ENCODE measurements at regions not wholly inside any gene's neighbourhood (a gene's known extent, or its start where the extent isn't known, plus 50 kb on each side); places are given as distances from the start of the nearest gene placed in this dataset.
"Not testable (repeated sequence)": the region's sequence is repeated elsewhere in the genome, so short reads cannot be mapped to it uniquely, and the experiment has no call there.

GRCh38 chr18:39206398-39207103 is 1641.0 kb upstream of the CELF4 start:
- DNase-seq (ENCODE audit: low spot score), result not testable (repeated sequence)

GRCh38 chr18:39205565-39206195 is 1640.1 kb upstream of the CELF4 start:
- no peak for DNase-seq (ENCODE audit: low spot score)

GRCh38 chr18:39200153-39200552 is 1634.6 kb upstream of the CELF4 start:
- no peak for DNase-seq (ENCODE audit: low spot score)

- no peak for DNase-seq (ENCODE audit: low spot score)
Measured at GRCh38 chr18:39199231-39199855, 1633.7 kb upstream of the CELF4 start.

GRCh38 chr18:39198376-39198775 is 1632.8 kb upstream of the CELF4 start:
- no peak for DNase-seq (ENCODE audit: low spot score)

- DNase-seq (ENCODE audit: low spot score), result no peak
Measured at GRCh38 chr18:39191931-39192330, 1626.3 kb upstream of the CELF4 start.

GRCh38 chr18:39191058-39191457 is 1625.5 kb upstream of the CELF4 start:
- no peak for DNase-seq (ENCODE audit: low spot score)

GRCh38 chr18:39190508-39190907 is 1624.9 kb upstream of the CELF4 start:
- DNase-seq (ENCODE audit: low spot score), result no peak

- no peak for DNase-seq (ENCODE audit: low spot score)
Measured at GRCh38 chr18:39188278-39188677, 1622.7 kb upstream of the CELF4 start.

- no peak for DNase-seq (ENCODE audit: low spot score)
Measured at GRCh38 chr18:39186008-39186407, 1620.4 kb upstream of the CELF4 start.

GRCh38 chr18:39184176-39184575 is 1618.6 kb upstream of the CELF4 start:
- no peak for DNase-seq (ENCODE audit: low spot score)

- no peak for DNase-seq (ENCODE audit: low spot score)
Measured at GRCh38 chr18:39178166-39178565, 1612.6 kb upstream of the CELF4 start.

GRCh38 chr18:39172695-39173421 is 1607.3 kb upstream of the CELF4 start:
- no peak for DNase-seq (ENCODE audit: low spot score)

GRCh38 chr18:39168723-39169122 is 1603.1 kb upstream of the CELF4 start:
- DNase-seq (ENCODE audit: low spot score), result no peak

GRCh38 chr18:39167990-39168389 is 1602.4 kb upstream of the CELF4 start:
- DNase-seq (ENCODE audit: low spot score), result no peak

- no peak for DNase-seq (ENCODE audit: low spot score)
Measured at GRCh38 chr18:39166776-39167175, 1601.2 kb upstream of the CELF4 start.

GRCh38 chr18:39162013-39162827 is 1596.6 kb upstream of the CELF4 start:
- no peak for DNase-seq (ENCODE audit: low spot score)

- DNase-seq (ENCODE audit: low spot score), result no peak
Measured at GRCh38 chr18:39149211-39149806, 1583.7 kb upstream of the CELF4 start.

- no peak for DNase-seq (ENCODE audit: low spot score)
Measured at GRCh38 chr18:39134255-39134654, 1568.7 kb upstream of the CELF4 start.

GRCh38 chr18:39127538-39127937 is 1561.9 kb upstream of the CELF4 start:
- DNase-seq (ENCODE audit: low spot score), result not testable (repeated sequence)

GRCh38 chr18:39113790-39114189 is 1548.2 kb upstream of the CELF4 start:
- DNase-seq (ENCODE audit: low spot score), result no peak

Data from AG08395 (cell line).